IMR-90 (cell line): ENCODE measurements at regions not wholly inside any gene's neighbourhood (a gene's known extent, or its start where the extent isn't known, plus 50 kb on each side); places are given as distances from the start of the nearest gene placed in this dataset.

Experiments
- ATAC-seq: fragments of 200-7000 bp; cut with Tn5 transposase; 2 replicates; pipeline ENCODE4 v1.9.1; 2020; ENCODE audit warnings: low read depth, mild to moderate bottlenecking, moderate library complexity
- BruUV-seq: library from RNA; stranded (reverse); fragments of 400-500 nt; replicated peaks from 2 replicates; lab custom pipeline; 2021; lab: Mats Ljungman, UMichigan
- CTCF ChIA-PET: fragments of 300-600 bp; formaldehyde crosslinking; extraction: SDS; loops from one replicate; lab custom pipeline; 2021; ENCODE audit warnings: antibody characterized with exemption; lab: Yijun Ruan, JAX
- POLR2A ChIA-PET: fragments of 300-600 bp; sonication (Branson Sonifier 250); formaldehyde crosslinking; loops from one replicate; lab custom pipeline; 2022; ENCODE audit warnings: antibody characterized with exemption; ENCODE audit not compliant: unreplicated experiment; lab: Charles Lee
- DNase-seq: peaks from one replicate; pipeline ENCODE4 v3.0.0; 2013
- H2AFZ ChIP-seq: replicated peaks from 2 replicates; pipeline ENCODE3; 2013; ENCODE audit warnings: low read length, mild to moderate bottlenecking; ENCODE audit not compliant: poor library complexity
- H2AK5ac ChIP-seq: 2 replicates; pipeline ENCODE4 v1.6.1; 2013; ENCODE audit warnings: low read depth, low read length, inconsistent platforms
- H2AK9ac ChIP-seq: replicated peaks from 2 replicates; pipeline ENCODE3; 2013; ENCODE audit warnings: mild to moderate bottlenecking, low read depth, low read length, moderate library complexity; ENCODE audit not compliant: poor library complexity
- H2BK120ac ChIP-seq: 2 replicates; pipeline ENCODE4 v1.6.1; 2013; ENCODE audit warnings: low read depth, low read length, inconsistent platforms
- H2BK15ac ChIP-seq: 3 replicates; pipeline ENCODE4 v1.6.1; 2013; ENCODE audit warnings: low read depth, low read length, inconsistent platforms
- H2BK20ac ChIP-seq: 2 replicates; pipeline ENCODE4 v1.6.1; 2013; ENCODE audit warnings: low read depth, mild to moderate bottlenecking, inconsistent platforms, low read length, moderate library complexity
- H2BK5ac ChIP-seq: 2 replicates; pipeline ENCODE4 v1.6.1; 2013; ENCODE audit warnings: mild to moderate bottlenecking, low read depth, low read length, inconsistent platforms; ENCODE audit not compliant: poor library complexity, severe bottlenecking
- H3K14ac ChIP-seq: replicated peaks from 2 replicates; pipeline ENCODE4 v1.6.1; 2013; ENCODE audit warnings: low read depth, low read length, inconsistent platforms
- H3K18ac ChIP-seq: 2 replicates; pipeline ENCODE4 v1.6.1; 2013; ENCODE audit warnings: low read depth, low read length, control low read depth
- H3K23ac ChIP-seq: 2 replicates; pipeline ENCODE4 v1.6.1; 2013; ENCODE audit warnings: low read depth, low read length, inconsistent platforms
- H3K27ac ChIP-seq: 2 replicates; pipeline ENCODE4 v1.5.1; 2013; ENCODE audit warnings: mild to moderate bottlenecking, control low read depth, low read length; ENCODE audit not compliant: insufficient read depth
- H3K27me3 ChIP-seq: 2 replicates; pipeline ENCODE4 v1.6.1; 2013; ENCODE audit warnings: low read length; ENCODE audit not compliant: control insufficient read depth, insufficient read depth
- H3K36me3 ChIP-seq: 2 replicates; pipeline ENCODE4 v1.6.1; 2013; ENCODE audit warnings: low read length, mixed read lengths; ENCODE audit not compliant: control insufficient read depth, insufficient read depth
- H3K4ac ChIP-seq: 2 replicates; pipeline ENCODE4 v1.6.1; 2013; ENCODE audit warnings: low read depth, low read length, inconsistent platforms
- H3K4me1 ChIP-seq: 2 replicates; pipeline ENCODE4 v1.6.1; 2013; ENCODE audit warnings: low read length, mixed read lengths; ENCODE audit not compliant: control insufficient read depth, insufficient read depth
- H3K4me2 ChIP-seq: 2 replicates; pipeline ENCODE4 v1.6.1; 2013; ENCODE audit warnings: low read depth, mild to moderate bottlenecking, control low read depth, low read length, moderate library complexity
- H3K4me3 ChIP-seq: 2 replicates; pipeline ENCODE4 v1.5.1; 2013; ENCODE audit warnings: low read depth, mild to moderate bottlenecking, control low read depth, low read length, moderate library complexity; ENCODE audit not compliant: insufficient read depth
- H3K56ac ChIP-seq: 2 replicates; pipeline ENCODE4 v1.6.1; 2013; ENCODE audit warnings: low read length, inconsistent platforms; ENCODE audit not compliant: insufficient read depth; ENCODE audit errors: extremely low read depth
- H3K79me1 ChIP-seq, 2 experiments: 2 replicates each; pipeline ENCODE4 v1.6.1; 2013; ENCODE audit warnings: low read length in 2 of 2, inconsistent platforms in 1 of 2, low read depth in 1 of 2
- H3K9ac ChIP-seq: 2 replicates; pipeline ENCODE4 v1.6.1; 2013; ENCODE audit warnings: low read depth, low read length, control low read depth
- H3K9me1 ChIP-seq: 2 replicates; pipeline ENCODE4 v1.6.1; 2013; ENCODE audit warnings: low read length, inconsistent platforms; ENCODE audit not compliant: insufficient read depth
- H3K9me3 ChIP-seq: 2 replicates; pipeline ENCODE4 v1.6.1; 2013; ENCODE audit warnings: low read length; ENCODE audit not compliant: control insufficient read depth, insufficient read depth
- H4K20me1 ChIP-seq: 2 replicates; pipeline ENCODE4 v1.6.1; 2013; ENCODE audit warnings: low read length, inconsistent platforms; ENCODE audit not compliant: insufficient read depth
- H4K5ac ChIP-seq: 2 replicates; pipeline ENCODE4 v1.6.1; 2013; ENCODE audit warnings: mild to moderate bottlenecking, low read depth, low read length, control low read depth
- H4K8ac ChIP-seq, 2 experiments: 2 replicates each; pipeline ENCODE4 v1.6.1; 2013; ENCODE audit warnings: low read depth in 2 of 2, low read length in 2 of 2, control low read depth in 1 of 2, inconsistent platforms in 1 of 2
- H4K91ac ChIP-seq: 2 replicates; pipeline ENCODE4 v1.6.1; 2013; ENCODE audit warnings: low read depth, low read length, inconsistent platforms; ENCODE audit not compliant: insufficient read depth
- CEBPB ChIP-seq: IDR thresholded peaks from 2 replicates; pipeline ENCODE4 v1.6.1; 2012; ENCODE audit warnings: low read depth, low read length, improper control_type of control experiment
- CHD1 ChIP-seq: IDR thresholded peaks from 2 replicates; pipeline ENCODE4 v1.6.1; 2012; ENCODE audit warnings: low read depth, low read length, improper control_type of control experiment
- FOS ChIP-seq: fragments of 150-350 bp; IDR thresholded peaks from 2 replicates; pipeline ENCODE4 v1.6.1; 2016; ENCODE audit warnings: low read depth, low read length
- MAFK ChIP-seq: IDR thresholded peaks from 2 replicates; pipeline ENCODE4 v1.6.1; 2012; ENCODE audit warnings: low read depth, low read length, improper control_type of control experiment
- MAZ ChIP-seq: IDR thresholded peaks from 2 replicates; pipeline ENCODE4 v1.6.1; 2012; ENCODE audit warnings: low read depth, mild to moderate bottlenecking, low read length, improper control_type of control experiment, moderate library complexity, borderline replicate concordance
- MXI1 ChIP-seq: IDR thresholded peaks from 2 replicates; pipeline ENCODE4 v1.6.1; 2012; ENCODE audit warnings: low read depth, mild to moderate bottlenecking, low read length, moderate library complexity, borderline replicate concordance
- NFE2L2 ChIP-seq: fragments of 150-350 bp; IDR thresholded peaks from 2 replicates; pipeline ENCODE4 v1.6.1; 2016; ENCODE audit warnings: low read depth, mild to moderate bottlenecking, low read length
- POLR2A ChIP-seq: IDR thresholded peaks from 2 replicates; pipeline ENCODE4 v1.6.1; 2012; ENCODE audit warnings: mild to moderate bottlenecking, low read depth, low read length
- RAD21 ChIP-seq: IDR thresholded peaks from 2 replicates; pipeline ENCODE4 v1.6.1; 2012; ENCODE audit warnings: low read length, improper control_type of control experiment
- RCOR1 ChIP-seq: IDR thresholded peaks from 2 replicates; pipeline ENCODE4 v1.6.1; 2012; ENCODE audit warnings: mild to moderate bottlenecking, low read length, improper control_type of control experiment; ENCODE audit not compliant: insufficient replicate concordance
- RFX5 ChIP-seq: IDR thresholded peaks from 2 replicates; pipeline ENCODE4 v1.8.0; 2012; ENCODE audit warnings: low read depth, mild to moderate bottlenecking, low read length, moderate library complexity
- SMC3 ChIP-seq: fragments of 150-350 bp; IDR thresholded peaks from 2 replicates; pipeline ENCODE4 v1.6.1; 2016; ENCODE audit warnings: low read depth, mild to moderate bottlenecking, antibody characterized with exemption, low read length, moderate library complexity
- USF2 ChIP-seq: fragments of 150-350 bp; IDR thresholded peaks from 2 replicates; pipeline ENCODE4 v1.6.1; 2017; ENCODE audit warnings: mild to moderate bottlenecking, antibody characterized with exemption, low read length, low read depth
- WGBS, 2 experiments: methylation state at CpG; one replicate each; pipeline versions ENCODE4 v1.1.5 to v1.1.7; 2013; ENCODE audit warnings: missing lambda C conversion rate in 2 of 2; ENCODE audit not compliant: insufficient read length in 1 of 2; ENCODE audit errors: extremely low coverage in 2 of 2; 5-methylcytosine and 5-hydroxymethylcytosine counted together
- dilution Hi-C: fragments of 300-500 bp; cut with HindIII; formaldehyde crosslinking; loops from one replicate; pipeline ENCODE4 v1.14.3; 2018; ENCODE audit warnings: low sequenced_read_pairs; ENCODE audit not compliant: unreplicated experiment
- in situ Hi-C: fragments of 300-500 bp; cut with MboI; formaldehyde crosslinking; loops from 3 replicates; pipeline ENCODE4 v1.14.3; 2019; ENCODE audit warnings: low sequenced_read_pairs, inconsistent platforms, mixed read lengths
- intact Hi-C: fragments of 100-400 bp; cut with micrococcal nuclease; formaldehyde crosslinking; loops from 2 replicates; pipeline ENCODE4 v1.10.0; 2022
- TF ChIP-seq, protein P1 (sequence below): conservative IDR thresholded peaks from 2 replicates; pipeline ENCODE4 v1.5.1; 2012; ENCODE audit warnings: mild to moderate bottlenecking, low read depth, low read length, improper control_type of control experiment
- TF ChIP-seq, protein P2 (sequence below): fragments of 150-350 bp; IDR thresholded peaks from 2 replicates; pipeline ENCODE4 v1.6.1; 2016; ENCODE audit warnings: low read depth, mild to moderate bottlenecking, low read length, moderate library complexity, borderline replicate concordance

- CTCF ChIA-PET, result no interaction called here
- DNase-seq, result no peak
- TF ChIP-seq MXI1 (no peak), POLR2A (no peak), SMC3 (no peak), CHD1 (no peak), MAFK (no peak), RFX5 (no peak), RCOR1 (no peak), MAZ (no peak), CEBPB (no peak), FOS (no peak), NFE2L2 (no peak), USF2 (no peak), RAD21 (no peak)
- TF ChIP-seq, protein P1, sequence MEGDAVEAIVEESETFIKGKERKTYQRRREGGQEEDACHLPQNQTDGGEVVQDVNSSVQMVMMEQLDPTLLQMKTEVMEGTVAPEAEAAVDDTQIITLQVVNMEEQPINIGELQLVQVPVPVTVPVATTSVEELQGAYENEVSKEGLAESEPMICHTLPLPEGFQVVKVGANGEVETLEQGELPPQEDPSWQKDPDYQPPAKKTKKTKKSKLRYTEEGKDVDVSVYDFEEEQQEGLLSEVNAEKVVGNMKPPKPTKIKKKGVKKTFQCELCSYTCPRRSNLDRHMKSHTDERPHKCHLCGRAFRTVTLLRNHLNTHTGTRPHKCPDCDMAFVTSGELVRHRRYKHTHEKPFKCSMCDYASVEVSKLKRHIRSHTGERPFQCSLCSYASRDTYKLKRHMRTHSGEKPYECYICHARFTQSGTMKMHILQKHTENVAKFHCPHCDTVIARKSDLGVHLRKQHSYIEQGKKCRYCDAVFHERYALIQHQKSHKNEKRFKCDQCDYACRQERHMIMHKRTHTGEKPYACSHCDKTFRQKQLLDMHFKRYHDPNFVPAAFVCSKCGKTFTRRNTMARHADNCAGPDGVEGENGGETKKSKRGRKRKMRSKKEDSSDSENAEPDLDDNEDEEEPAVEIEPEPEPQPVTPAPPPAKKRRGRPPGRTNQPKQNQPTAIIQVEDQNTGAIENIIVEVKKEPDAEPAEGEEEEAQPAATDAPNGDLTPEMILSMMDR, result no peak
- TF ChIP-seq, protein P2, sequence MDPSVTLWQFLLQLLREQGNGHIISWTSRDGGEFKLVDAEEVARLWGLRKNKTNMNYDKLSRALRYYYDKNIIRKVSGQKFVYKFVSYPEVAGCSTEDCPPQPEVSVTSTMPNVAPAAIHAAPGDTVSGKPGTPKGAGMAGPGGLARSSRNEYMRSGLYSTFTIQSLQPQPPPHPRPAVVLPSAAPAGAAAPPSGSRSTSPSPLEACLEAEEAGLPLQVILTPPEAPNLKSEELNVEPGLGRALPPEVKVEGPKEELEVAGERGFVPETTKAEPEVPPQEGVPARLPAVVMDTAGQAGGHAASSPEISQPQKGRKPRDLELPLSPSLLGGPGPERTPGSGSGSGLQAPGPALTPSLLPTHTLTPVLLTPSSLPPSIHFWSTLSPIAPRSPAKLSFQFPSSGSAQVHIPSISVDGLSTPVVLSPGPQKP, result no peak
These were observed 246.8 kb upstream of the STXBP5 start for GRCh38 chr6:146957181-146958093.

More at GRCh38 chr6:146957181-146958093, 246.8 kb upstream of the STXBP5 start:
- no TSS peak for BruUV-seq
- Histone ChIP-seq H2AK5ac (no peak overlapping the region), H4K20me1 (no peaks in the 10 kb centered on the region), H3K9ac (no peak overlapping the region), H2BK5ac (no peak overlapping the region), H3K36me3 (no peaks in the 10 kb centered on the region), H3K4ac (no peak overlapping the region), H4K8ac (no peak overlapping the region), H3K27me3 (no peaks in the 10 kb centered on the region), H3K4me1 (no peaks in the 10 kb centered on the region), H3K56ac (no peak overlapping the region), H4K91ac (no peak overlapping the region), H3K79me1 (no peaks in the 10 kb centered on the region), H3K9me3 (no peaks in the 10 kb centered on the region), H2AFZ (no peak overlapping the region), H2BK20ac (no peak overlapping the region), H2AK9ac (no peak overlapping the region), H3K18ac (no peak overlapping the region), H3K4me2 (no peak overlapping the region), H3K23ac (no peak overlapping the region), H3K4me3 (no peak overlapping the region), H2BK120ac (no peak overlapping the region), H4K5ac (no peak overlapping the region), H2BK15ac (no peak overlapping the region), H3K14ac (no peak overlapping the region), H3K9me1 (no peaks in the 10 kb centered on the region), H3K27ac (no peak overlapping the region)
- in situ Hi-C loops, result no loop called here
- POLR2A ChIA-PET, result no interaction called here
- dilution Hi-C loops, result no loop called here
- intact Hi-C loops, result no loop called here
- WGBS, 2 experiments, result no CpG with 5 or more reads among the region's 5 CpGs
- ATAC-seq, result no peak
